ENCODE measurements at regions not wholly inside any gene's neighbourhood (a gene's known extent, or its start where the extent isn't known, plus 50 kb on each side); places are given as distances from the start of the nearest gene placed in this dataset.

- DNase-seq: no peak
Observed at GRCh38 chr14:28055008-28055407, 711.6 kb upstream of the FOXG1 start.

DNA sequence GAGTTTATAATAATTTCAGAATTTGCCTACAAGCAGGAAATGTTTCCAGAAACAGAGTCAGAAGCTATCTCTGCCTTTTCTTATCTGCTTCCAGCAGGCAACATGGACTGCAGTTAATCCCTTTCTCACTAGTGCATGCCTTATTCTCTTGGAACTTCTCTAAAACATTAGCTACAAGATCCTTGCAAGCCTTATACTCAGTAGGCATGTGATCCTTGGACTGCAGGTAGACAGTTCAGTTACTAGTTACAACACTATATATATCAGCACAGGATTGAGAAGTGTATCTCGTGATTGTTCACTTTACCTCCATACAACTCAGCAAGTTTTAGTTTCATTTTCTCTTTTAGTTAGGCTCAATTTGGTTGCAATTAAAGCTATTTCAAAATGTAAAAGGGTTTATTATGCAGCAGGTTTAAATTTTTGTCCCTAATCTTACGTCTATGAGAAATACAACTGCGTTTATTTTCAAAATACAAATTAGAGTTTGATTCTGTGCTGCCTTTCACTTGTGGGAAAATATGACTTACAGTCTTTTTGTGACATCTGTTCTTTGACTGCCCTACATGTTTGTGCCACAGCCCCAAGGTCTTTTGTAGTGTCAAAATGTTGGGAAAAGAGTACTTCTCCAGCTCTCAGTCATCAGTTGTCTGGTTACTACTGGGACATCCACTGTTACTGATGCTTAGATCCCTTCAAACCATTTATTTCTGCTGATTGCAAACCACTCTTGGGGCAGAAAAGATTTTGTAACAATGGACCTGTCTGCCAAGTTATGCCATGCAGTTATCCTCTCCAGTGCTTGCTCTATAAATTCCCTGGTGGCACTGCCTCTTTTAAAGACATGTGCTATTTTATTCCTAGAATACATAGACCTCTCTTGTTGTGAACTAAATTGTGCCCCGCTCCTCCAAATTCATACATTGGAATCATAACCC, 709.0 kb upstream of the FOXG1 start:
- no peak for DNase-seq

- no peak for DNase-seq
Observed at GRCh38 chr14:28059254-28059653, 707.3 kb upstream of the FOXG1 start.

DNA sequence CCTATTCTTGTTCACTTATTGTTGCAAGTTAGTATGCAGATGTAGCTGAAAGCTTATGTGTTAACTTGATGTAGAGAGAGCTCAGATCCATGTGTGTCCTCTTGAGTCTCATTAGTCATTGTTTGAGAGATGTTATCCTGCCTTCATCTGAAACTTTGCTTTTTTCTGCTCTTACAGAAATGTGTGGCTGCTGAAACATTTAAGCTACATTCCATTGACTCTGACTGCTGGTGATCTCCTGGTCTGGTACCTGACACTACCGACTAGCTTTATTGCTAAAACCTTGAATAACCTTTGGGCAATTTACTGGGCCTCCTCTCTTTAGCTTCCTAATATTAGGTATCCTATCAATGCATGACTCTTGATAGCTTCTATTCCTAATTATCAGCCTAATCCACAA, 705.6 kb upstream of the FOXG1 start:
- DNase-seq: no peak

DNA sequence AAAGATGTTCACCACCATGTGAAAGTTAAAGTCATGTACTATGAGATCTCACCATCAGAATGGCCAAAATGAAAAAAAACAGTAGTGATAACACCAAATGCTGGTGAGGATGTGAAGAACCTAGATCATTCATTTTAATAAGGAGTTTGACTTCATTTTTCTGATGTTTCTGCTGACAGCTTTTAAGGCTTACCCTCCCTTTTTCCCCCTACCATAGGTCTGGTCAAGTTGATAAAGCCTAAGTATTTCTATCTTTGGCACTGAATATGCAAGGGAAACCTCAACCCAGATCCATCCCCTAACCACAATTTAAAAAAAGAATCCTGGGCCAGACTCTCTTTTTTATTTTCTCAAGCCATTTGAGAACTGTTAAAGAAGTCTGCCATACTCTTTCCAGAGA, 689.6 kb upstream of the FOXG1 start:
- no peak for DNase-seq

- no peak for DNase-seq
Observed at GRCh38 chr14:28083389-28083788, 683.2 kb upstream of the FOXG1 start.

DNA sequence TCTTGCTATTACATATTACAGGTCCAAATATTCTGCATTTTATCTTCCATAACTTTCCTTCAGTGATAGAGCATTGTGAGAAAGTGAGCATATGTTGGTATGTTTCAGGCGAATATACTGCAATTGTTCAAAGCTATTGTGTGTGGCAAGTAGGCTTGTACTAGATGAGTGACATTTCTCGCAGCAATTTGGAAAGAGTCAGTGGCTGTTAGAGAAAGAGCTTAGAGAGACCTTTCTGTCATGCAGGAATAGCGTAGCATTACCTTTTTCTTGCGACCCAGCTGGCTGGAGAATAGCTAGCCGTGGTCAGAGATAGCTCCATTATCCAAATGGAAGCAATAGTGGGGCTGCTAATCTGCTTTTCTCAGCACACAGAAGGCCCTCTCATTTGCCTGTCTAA, 678.5 kb upstream of the FOXG1 start:
- no peak for DNase-seq

- no peak for DNase-seq
Observed at GRCh38 chr14:28097585-28097984, 669.0 kb upstream of the FOXG1 start.

GRCh38 chr14:28098856-28099255, 667.7 kb upstream of the FOXG1 start:
- DNase-seq: no peak

DNA sequence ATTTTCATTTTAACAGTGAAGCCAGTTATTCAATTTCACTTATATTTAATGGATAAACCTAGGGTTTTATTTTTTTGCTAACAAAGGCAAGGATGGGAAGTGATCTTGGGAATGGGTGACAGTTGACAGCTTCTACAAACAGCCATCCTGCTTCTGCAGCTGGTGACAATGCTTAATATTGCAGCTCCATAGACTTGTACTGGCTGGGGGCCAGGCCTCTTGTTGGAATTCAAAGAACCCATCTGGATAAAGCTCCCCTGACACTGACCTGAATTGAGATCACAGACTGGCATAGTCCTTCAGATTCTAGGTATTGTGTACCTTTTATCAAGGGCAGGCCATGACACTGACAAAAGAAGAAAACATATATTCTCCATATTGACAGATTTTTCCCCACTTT, 664.6 kb upstream of the FOXG1 start:
- DNase-seq: no peak

GRCh38 chr14:28102814-28103213, 663.8 kb upstream of the FOXG1 start:
- DNase-seq: no peak

DNA sequence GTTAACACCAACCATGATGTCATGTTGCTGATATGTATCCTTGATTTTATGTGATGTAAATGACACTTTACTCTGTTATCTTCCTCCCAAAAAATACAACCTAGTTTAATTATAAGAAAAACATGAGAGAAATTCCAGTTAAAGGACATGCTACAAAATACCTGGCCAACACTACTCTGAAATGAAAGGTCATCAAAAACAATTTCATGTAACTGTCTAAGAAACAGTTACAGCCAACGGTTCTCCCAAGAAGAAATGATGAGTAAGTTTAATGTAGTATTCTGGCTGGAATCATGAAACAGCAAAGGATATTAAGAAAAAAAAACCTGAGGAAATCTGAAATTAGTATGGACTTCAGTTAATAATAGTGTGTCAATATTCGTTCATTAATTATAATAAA, 653.3 kb upstream of the FOXG1 start:
- no peak for DNase-seq

DNA sequence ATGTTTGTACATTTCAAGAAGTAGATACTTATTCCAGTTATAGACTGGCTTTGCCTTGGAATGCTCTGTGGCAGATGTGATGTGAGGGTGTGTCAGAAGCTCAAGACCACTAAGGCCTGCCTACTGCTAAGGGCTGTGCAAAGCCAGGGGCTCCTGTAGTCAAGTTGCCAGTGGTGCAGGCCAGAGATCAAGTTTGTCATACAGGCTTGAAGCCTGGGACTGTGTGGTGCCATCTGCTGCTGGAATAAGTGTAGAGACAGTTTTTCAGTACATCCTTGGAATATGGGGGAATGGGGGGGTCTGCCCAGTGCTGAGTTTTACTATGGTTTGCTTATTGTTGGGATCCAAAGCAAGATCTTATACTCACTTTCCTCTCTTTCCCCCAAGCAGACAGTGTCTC, 649.9 kb upstream of the FOXG1 start:
- no peak for DNase-seq

GRCh38 chr14:28119849-28120248, 646.7 kb upstream of the FOXG1 start:
- no peak for DNase-seq

- DNase-seq: no peak
Observed at GRCh38 chr14:28120391-28120790, 646.2 kb upstream of the FOXG1 start.

DNA sequence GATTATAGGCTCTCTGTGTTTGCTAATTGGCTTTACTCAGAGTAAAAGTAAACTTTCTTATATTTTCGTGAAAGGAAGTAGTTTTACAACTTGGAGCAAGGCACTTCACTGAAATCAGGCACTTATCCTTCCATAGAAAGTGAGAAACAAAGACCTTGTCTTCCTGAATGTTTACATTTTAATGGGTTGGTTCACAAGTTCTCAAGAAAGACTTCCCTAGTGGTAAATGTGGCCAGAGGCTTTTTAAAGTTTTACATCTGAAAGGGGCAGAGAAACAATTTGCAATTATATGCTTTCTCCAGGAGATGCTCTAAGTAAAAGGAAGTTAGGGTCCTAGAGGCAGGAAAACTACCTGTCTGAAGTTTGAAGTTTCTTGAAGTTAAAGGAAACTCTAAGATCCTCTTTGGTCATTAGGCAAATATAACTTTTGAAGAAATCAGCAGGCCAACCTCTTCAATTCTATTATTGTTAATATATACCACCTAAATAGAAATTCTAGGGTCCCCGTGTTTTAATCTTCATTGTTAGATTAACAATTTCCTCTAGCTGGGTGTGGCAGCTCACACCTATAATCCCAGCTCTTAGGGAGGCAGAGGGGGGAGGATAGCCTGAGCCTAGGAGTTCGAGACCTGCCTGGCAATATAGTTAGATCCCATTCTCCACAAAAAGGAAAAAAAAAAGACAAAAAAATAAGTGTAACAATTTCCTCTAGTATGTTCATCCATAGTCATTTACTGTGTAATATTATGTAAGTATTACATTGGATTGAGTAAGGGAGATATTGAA, 644.9 kb upstream of the FOXG1 start:
- DNase-seq: no peak

DNA sequence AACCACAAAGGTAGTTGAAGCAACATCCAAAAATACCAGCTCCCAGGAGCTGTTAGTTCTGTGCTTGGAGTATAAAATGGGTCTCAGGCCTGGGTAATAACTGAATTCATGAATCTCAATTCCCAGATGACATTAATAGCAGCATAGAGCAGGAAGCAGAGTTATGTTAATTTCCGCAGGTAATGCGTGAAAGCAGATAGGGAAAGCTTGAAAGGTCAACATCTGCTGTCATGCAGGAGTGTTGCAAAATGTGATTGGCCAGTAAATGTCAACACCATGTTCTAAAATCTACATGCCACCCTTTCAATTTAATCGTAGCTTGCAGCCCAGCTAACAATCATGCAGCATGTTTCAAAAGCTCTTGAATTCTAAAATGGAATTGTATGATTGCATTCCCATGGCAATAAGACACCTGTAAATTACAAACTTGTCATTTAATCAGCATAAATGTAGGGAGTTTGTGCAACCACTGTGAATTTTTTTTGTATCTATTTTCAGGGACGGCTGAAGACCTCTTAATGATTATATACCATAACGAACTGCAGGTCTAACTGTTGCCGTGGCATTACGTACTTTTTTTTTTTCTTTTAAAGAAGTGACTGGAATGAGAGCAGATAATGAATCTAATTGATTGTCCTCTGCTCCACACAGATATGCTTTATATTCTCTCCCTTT, 635.8 kb upstream of the FOXG1 start:
- no peak for DNase-seq

- DNase-seq: no peak
Observed at GRCh38 chr14:28138341-28138740, 628.2 kb upstream of the FOXG1 start.

- no peak for DNase-seq
Observed at GRCh38 chr14:28141662-28142061, 624.9 kb upstream of the FOXG1 start.

- DNase-seq: no peak
Observed at GRCh38 chr14:28142400-28143015, 624.1 kb upstream of the FOXG1 start.

DNA sequence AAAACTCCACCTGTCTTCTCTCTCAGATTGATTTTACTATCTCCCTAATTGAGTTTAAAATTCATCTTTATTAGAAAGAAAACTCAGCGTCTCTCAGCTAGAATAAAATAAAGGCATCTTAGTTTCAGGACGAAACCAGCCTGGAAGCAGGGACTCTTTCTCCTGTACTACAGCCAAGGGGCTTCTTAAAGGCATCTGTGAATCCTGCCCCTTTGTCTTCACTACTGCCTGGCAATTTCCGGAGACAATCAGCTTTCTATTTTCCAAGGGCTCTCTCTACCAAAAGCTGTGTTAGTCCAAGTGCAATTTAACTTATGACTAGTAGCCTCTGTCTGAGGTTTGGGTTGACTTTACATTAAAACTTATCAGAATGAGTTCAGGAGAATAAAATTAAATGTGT, 623.3 kb upstream of the FOXG1 start:
- no peak for DNase-seq

DNA sequence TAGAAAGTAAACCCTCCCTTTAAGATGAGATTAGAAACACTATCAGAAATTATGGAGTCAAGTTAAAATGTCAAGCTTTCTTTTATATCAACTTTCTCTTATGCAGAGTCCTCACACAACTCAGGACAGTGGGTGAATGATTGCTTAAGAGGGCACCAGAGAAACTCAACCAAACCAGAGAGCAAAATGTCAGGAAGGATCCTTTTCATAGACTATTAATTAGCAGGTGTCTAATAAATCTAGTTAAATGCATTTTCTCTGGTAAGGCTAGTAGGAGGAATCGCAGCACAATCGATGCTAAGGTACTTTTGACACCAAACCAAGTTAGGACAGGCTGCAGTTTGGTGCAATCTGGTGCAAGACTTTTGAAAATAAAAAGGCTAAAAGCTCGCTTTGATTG, 614.7 kb upstream of the FOXG1 start:
- no peak for DNase-seq

DNA sequence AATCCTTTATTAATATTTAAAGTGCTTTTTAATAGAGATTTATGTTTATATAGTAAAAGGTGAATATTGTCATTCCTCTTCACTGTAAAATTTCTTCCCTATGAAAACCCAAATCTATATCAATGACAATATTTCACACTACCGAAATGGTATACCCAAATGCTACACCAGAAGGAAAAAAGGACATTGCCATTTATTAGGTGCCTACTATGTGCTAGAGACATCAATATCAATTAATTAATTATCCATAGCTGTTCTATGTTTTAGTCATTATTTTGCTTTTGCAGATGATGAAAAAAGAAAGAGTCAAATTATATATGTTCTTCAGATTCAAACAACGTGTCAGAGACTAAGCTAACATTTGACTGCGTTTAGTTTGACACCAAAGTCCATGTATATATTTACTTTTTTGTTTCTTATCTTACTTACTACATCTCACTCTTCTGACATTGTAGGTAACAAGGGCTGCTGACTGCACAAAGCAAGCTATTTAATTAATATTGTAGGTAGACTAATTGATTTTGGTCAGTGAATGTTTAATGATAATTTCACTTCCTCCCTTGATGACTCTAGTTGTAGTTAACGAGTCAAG, 614.0 kb upstream of the FOXG1 start:
- no peak for DNase-seq
